Progenitor cell of endocrine pancreas (in vitro differentiated cells): ENCODE measurements at regions not wholly inside any gene's neighbourhood (a gene's known extent, or its start where the extent isn't known, plus 50 kb on each side); places are given as distances from the start of the nearest gene placed in this dataset.

Experiments
- DNase-seq: peaks from one replicate; pipeline ENCODE4 v3.0.0; 2021; ENCODE audit warnings: low spot score; ENCODE audit not compliant: unreplicated experiment
- H3K27ac Mint-ChIP-seq: 2 replicates; pipeline ENCODE4 v1.8.0; 2021; ENCODE audit warnings: mild to moderate bottlenecking, moderate library complexity, mixed read lengths
- H3K27me3 Mint-ChIP-seq: 2 replicates; pipeline ENCODE4 v1.8.0; 2021; ENCODE audit warnings: mixed read lengths
- H3K36me3 Mint-ChIP-seq: 2 replicates; pipeline ENCODE4 v1.8.0; 2022; ENCODE audit warnings: mixed read lengths; ENCODE audit not compliant: insufficient read depth
- H3K4me1 Mint-ChIP-seq: 2 replicates; pipeline ENCODE4 v1.8.0; 2021; ENCODE audit warnings: low read depth, mixed read lengths
- H3K4me3 Mint-ChIP-seq: 2 replicates; pipeline ENCODE4 v1.8.0; 2021; ENCODE audit warnings: low read depth, mild to moderate bottlenecking, moderate library complexity, mixed read lengths
- H3K9me3 Mint-ChIP-seq: 2 replicates; pipeline ENCODE4 v1.8.0; 2021; ENCODE audit warnings: low read depth, mixed read lengths
- CTCF ChIP-seq: fragments of 200-600 bp; sonication (generic); IDR thresholded peaks from one replicate; pipeline ENCODE4 v1.5.0; 2021; ENCODE audit warnings: antibody characterized with exemption, mild to moderate bottlenecking; ENCODE audit not compliant: unreplicated experiment

- DNase-seq: no peak
- Mint-ChIP-seq H3K27ac (peak overlapping the region; percentile 57), H3K9me3 (peaks cover 8% of the 10 kb centered on the region), H3K4me1 (peaks cover 9% of the 10 kb centered on the region), H3K36me3 (peaks cover 4% of the 10 kb centered on the region), H3K27me3 (no peaks in the 10 kb centered on the region), H3K4me3 (no peak overlapping the region)
- no peak for TF ChIP-seq CTCF
Measured at GRCh38 chr3:25171118-25171807, 256.8 kb upstream of the RARB start.

GRCh38 chr3:25171897-25172296, 256.2 kb upstream of the RARB start:
- Mint-ChIP-seq H3K27ac (no peak overlapping the region), H3K4me3 (no peak overlapping the region)

GRCh38 chr3:25173606-25174005, 254.5 kb upstream of the RARB start:
- peaks cover 9% of the 10 kb centered on the region for H3K4me1 Mint-ChIP-seq

More at GRCh38 chr3:25171897-25172296, 256.2 kb upstream of the RARB start:
- H3K27me3 Mint-ChIP-seq: no peaks in the 10 kb centered on the region
- no peak for DNase-seq
- H3K4me1 Mint-ChIP-seq: peaks cover 9% of the 10 kb centered on the region
- H3K9me3 Mint-ChIP-seq: peaks cover 8% of the 10 kb centered on the region
- TF ChIP-seq CTCF: no peak
- peaks cover 4% of the 10 kb centered on the region for H3K36me3 Mint-ChIP-seq

GRCh38 chr3:25174251-25174650, 253.8 kb upstream of the RARB start:
- no peak for DNase-seq
- no peaks in the 10 kb centered on the region for H3K36me3 Mint-ChIP-seq
- no peak overlapping the region for H3K27ac Mint-ChIP-seq
- peaks cover 9% of the 10 kb centered on the region for H3K4me1 Mint-ChIP-seq
- TF ChIP-seq CTCF: no peak
- no peaks in the 10 kb centered on the region for H3K27me3 Mint-ChIP-seq
- H3K4me3 Mint-ChIP-seq: no peak overlapping the region
- no peaks in the 10 kb centered on the region for H3K9me3 Mint-ChIP-seq

More at GRCh38 chr3:25173606-25174005, 254.5 kb upstream of the RARB start:
- Mint-ChIP-seq H3K9me3 (peaks cover 6% of the 10 kb centered on the region), H3K27me3 (no peaks in the 10 kb centered on the region), H3K27ac (no peak overlapping the region), H3K4me3 (no peak overlapping the region), H3K36me3 (peaks cover 2% of the 10 kb centered on the region)
- no peak for DNase-seq
- no peak for TF ChIP-seq CTCF

GRCh38 chr3:25177041-25177440, 251.0 kb upstream of the RARB start:
- no peaks in the 10 kb centered on the region for H3K27me3 Mint-ChIP-seq
- no peaks in the 10 kb centered on the region for H3K36me3 Mint-ChIP-seq
- TF ChIP-seq CTCF: no peak
- DNase-seq: no peak
- no peaks in the 10 kb centered on the region for H3K4me1 Mint-ChIP-seq
- H3K27ac Mint-ChIP-seq: no peak overlapping the region
- peaks cover 3% of the 10 kb centered on the region for H3K9me3 Mint-ChIP-seq
- H3K4me3 Mint-ChIP-seq: no peak overlapping the region
